HCEC 1CT (cell line): ENCODE measurements at regions not wholly inside any gene's neighbourhood (a gene's known extent, or its start where the extent isn't known, plus 50 kb on each side); places are given as distances from the start of the nearest gene placed in this dataset.
"Not testable (repeated sequence)": the region's sequence is repeated elsewhere in the genome, so short reads cannot be mapped to it uniquely, and the experiment has no call there.

Source experiments
- DNase-seq: peaks from one replicate; pipeline ENCODE4 v3.0.0-alpha.2; 2017

DNA sequence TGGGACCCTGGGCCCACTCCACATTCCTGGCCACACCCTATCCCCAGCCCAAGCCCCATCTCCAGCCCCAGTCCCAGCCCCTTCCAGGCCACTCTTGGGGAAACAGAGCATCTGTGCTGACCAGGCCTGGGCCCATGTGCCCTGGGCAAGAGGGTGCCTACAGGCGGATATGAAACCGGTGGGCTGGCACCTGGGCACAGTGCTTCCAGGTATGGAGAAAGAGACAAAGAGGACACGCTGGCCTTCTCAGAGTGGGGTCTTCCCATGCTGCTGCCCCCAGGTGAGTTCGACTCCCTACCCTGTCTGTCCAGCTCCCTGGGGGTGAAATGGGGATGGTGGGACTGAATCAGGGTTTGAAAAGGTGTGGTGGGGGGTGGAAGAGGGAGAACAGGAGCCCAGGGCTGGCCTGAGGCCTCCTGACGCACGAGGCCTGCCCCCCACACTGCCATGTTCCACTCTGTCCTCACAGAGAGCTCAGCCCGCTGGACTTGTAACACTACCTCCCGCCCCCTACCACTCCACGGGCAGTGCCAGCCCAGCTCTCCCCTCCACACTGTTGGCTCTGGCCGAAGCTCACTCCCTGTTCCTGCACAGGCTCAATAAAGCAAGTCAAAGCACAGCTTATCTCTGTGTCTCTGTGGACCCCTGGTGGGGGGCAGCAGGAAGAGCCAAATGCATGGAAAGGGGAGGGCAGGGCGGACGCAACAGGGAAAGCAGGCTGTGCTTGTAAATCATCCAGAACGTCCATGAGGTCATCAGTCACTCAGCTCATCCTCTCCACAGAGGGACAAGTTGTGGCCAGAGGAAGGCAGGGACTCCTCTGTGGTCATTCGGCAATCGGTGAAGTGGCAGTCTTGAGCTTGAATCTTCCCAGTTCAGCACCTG lies 71.1 kb upstream of the TMEM97 start:
- DNase-seq: no peak

DNA sequence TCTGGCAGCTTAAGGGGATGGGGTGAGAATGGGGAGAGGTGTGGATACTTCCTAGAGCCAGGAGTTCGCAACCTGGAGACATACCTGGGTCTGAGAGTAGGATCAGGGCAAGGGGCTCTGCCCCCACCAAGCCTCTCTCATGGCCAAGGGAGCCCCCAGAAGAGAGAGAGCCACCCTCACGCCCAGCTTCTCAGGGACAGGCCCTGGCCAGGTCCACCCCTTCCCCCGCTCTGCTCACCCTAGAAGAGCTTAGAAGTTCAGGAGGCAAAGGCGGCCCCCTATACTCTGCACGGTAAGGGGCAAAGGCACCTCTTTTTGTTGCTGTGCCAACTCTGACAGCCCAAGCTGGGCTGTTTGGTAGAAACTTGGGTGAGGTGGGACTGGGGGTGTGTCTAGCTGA lies 69.3 kb upstream of the TMEM97 start:
- DNase-seq: no peak

- peak; percentile 79 for DNase-seq
Observed at GRCh38 chr17:28252436-28252835, 66.6 kb upstream of the TMEM97 start.

DNA sequence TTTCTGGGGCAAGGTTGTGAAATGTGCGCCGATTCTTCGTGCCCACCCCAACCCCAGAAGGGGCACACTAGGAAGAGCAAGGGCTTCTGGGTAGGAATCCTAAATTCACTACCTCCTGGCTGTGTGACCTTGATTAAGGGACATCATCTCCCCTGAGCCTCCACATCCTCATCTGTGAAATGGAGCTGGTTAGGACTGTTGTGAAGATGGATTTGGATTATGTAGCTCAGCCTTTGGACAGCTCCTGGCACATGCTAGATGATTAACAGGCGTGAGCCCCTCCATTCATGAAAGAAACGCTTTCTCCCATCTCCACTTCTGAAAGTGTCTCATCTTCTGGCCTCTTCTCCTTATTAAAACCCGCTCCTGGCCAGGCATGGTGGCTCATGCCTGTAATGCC lies 65.3 kb upstream of the TMEM97 start:
- DNase-seq: no peak

- DNase-seq: no peak
Observed at GRCh38 chr17:28255616-28256015, 63.4 kb upstream of the TMEM97 start.

DNA sequence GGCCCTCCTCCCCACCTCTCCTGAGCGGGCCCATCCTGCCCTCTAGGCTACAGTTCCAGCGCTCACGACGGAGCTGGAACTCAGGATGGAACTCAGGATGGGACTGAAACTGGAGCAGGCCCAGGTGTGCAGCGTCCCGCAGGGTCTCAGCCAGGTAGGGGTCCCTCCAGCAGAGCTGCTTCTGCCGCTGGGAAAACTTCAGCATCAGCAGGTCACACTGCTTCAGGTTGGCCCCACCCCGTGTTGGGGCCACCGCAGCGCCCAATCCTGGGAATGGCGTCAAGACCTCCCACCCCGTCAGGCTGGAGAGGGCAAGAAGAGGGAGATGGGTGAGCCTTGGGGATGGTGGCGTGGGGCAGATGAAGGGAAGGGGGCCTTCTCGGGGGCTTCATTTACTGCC lies 62.6 kb upstream of the TMEM97 start:
- no peak for DNase-seq

DNA sequence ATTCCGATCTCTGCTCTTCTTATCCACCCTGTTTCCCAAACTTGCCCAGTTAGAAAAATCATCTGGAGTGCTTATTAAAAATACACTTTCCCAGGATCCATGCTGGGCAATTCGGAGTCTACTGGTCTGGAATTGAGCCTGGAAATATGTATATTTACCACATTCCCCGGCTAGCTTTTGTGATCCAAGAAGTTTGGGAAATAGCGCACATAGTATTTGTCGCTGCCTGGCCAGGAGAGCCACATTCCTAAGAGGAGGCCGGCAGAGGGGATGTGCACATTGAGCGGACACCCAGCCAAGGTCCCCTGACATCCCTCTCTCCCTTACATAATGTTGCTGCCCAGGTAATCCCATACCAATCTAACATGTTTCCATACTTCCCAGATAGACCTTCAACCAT lies 62.1 kb upstream of the TMEM97 start:
- no peak for DNase-seq

DNA sequence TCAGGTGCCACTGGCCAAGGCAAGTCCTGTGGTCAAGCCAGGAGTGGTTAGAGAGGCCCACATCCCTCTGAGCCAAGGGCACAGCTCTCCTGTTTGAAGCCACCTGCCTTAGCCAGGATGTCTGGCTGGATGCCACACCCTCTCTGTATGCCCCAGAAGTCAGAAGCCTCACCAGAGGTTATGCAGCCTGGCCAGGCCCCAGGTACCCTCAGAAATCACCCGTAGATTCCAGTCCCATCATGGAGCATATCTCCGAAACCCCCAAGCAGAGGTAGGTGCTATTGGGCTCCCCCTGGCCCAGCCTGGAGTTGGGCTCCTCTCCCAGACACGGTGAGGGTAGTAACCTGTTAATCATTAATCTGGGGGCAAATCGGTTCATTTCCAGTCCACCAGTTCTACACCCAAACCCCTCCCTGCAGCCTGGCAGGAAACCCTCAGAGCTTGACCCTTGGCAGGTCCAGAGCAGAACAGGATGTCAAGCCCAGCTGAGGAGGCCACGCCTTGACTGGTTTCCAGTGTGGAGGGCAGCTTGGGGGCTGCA lies 60.6 kb upstream of the TMEM97 start:
- no peak for DNase-seq

- DNase-seq: no peak
Observed at GRCh38 chr17:28261219-28261618, 57.8 kb upstream of the TMEM97 start.

DNA sequence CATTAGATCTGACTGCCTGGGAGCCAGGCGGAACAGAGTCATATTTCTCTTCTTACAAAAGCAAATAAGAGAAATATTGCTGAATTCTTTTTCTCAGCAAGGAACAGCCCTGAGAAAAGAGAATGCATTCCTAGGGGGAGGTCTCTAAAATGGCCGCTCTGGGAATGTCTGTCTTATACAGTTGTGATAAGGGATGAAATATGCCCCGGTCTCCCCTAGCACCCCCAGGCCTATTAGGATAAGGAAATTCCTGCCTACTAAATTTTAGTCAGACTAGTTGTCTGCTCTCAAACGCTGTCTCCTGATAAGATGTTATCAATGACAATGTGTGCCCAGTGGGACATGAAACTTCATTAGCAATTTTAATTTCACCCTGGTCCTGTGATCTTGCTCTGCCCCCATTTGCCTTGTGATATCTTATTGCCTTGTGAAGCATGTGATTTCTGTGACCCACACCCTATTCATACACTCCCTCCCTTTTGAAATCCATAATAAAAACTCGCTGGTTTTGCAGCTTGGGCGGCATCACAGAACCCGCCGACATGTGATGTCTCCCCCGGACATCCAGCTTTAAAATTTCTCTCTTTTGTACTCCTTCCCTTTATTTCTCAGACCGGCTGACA lies 56.8 kb upstream of the TMEM97 start:
- not testable (repeated sequence) for DNase-seq

GRCh38 chr17:28264902-28265548 lies 54.0 kb upstream of the TMEM97 start:
- not testable (repeated sequence) for DNase-seq

- not testable (repeated sequence) for DNase-seq
Observed at GRCh38 chr17:28265856-28266546, 53.0 kb upstream of the TMEM97 start.

GRCh38 chr17:28266547-28266920 lies 52.5 kb upstream of the TMEM97 start:
- not testable (repeated sequence) for DNase-seq

- DNase-seq: not testable (repeated sequence)
Observed at GRCh38 chr17:28266926-28267719, 51.9 kb upstream of the TMEM97 start.

DNA sequence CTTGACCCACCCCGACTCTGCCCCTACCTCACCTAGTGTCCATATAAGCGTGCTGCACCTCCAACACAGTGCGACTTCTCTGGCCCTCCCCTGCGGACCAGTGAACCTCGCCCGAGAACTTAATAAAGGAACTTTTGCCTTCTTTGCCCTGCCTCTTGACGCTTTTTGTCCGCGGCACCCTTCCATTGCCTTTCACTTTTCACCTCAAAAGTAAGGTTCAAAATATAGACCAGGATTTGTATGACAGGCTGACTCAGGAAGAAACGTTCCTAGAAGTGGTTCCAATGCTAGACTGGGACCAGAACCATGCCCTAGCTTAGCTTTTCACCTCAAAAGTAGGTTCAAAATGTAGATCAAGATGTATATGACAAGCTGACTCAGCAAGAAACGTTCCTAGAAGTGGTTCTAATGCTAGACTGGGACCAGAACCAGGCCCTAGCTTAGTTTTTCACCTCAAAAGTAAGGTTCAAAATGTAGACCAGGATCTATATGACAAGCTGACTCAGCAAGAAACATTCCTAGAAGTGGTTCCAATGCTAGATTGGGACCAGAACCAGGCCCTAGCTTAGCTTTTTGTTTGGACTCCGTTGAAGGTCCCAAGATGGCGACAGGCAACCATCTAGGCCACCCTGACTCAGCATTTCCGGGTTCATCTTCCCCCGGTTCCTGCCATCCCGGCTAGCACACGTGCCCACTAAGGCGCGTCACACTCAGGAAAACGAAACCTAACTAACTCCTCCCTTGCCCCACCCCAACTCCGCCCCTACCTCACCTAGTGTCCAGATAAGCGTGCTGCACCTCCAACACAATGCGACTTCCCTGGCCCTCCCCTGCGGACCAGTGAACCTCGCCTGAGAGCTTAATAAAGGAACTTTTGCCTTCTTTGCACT lies 51.0 kb upstream of the TMEM97 start:
- DNase-seq: no peak

GRCh38 chr17:28268610-28269313 lies 50.2 kb upstream of the TMEM97 start:
- DNase-seq: no peak
